Stimulated activated CD4-positive, alpha-beta T cell treated with anti-CD3 and anti-CD28 coated beads, Interleukin-1b, Interleukin-23, amount 100 ng/mL, for 48 hours (primary cell): ENCODE measurements at regions not wholly inside any gene's neighbourhood (a gene's known extent, or its start where the extent isn't known, plus 50 kb on each side); places are given as distances from the start of the nearest gene placed in this dataset.
"Not testable (repeated sequence)": the region's sequence is repeated elsewhere in the genome, so short reads cannot be mapped to it uniquely, and the experiment has no call there.

Source experiments
- DNase-seq: peaks from one replicate; pipeline ENCODE4 v3.0.0-alpha.2; 2020

GRCh38 chr2:103172821-103173220 is 411.0 kb downstream of the TMEM182 start:
- DNase-seq, result no peak

DNA sequence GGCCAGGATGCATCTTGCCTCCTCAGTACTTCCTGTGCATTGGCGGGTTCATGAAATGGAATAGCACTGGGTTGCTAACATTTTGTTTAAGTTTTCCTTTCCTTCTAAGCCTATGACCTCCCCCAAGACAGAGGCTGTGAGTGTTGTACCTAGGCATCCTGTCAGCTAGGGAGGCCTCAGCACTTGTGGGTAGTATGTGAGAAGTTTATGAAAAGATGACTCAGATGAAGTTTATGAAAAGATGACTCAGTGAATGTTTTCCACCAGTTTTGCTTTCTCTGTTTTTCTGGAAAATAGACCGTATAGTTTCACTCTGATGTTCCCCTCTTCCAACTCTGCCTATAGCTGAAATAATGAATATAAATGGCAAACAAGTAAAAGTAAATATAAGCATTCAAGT is 412.9 kb downstream of the TMEM182 start:
- no peak for DNase-seq

DNA sequence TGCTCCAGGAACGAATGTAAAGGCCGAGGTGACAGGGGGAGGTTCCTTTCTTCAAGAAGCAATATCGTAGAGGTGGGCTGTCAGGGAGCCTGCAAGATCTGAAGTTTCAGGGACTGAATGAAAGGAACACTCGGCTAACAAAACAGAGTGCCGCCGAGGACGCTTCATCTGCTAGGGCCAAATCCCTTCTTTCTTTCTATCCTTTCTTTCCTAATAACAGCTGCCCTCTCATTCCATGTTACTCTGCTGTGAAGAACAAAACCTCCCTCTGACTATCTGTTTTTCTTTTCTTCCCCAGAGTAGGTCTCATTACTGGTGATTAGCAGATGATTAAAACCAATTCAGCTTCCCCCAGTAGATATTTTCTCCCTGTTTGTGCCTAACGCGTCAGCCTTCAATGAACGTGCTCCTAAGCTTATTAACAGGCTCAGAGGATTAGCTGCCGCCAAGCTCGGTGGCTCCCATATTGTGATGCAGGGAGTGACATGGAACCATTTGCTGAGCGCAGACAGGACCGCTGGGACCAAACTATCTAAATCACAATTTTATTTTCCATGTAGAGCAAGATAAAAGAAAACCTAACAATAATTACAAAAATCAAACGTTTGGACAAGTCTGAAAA is 414.6 kb downstream of the TMEM182 start:
- no peak for DNase-seq

- no peak for DNase-seq
Observed at GRCh38 chr2:103179798-103180197, 418.0 kb downstream of the TMEM182 start.

GRCh38 chr2:103183061-103183460 is 421.2 kb downstream of the TMEM182 start:
- no peak for DNase-seq

GRCh38 chr2:103196802-103197201 is 435.0 kb downstream of the TMEM182 start:
- DNase-seq, result no peak

GRCh38 chr2:103200774-103201173 is 438.9 kb downstream of the TMEM182 start:
- not testable (repeated sequence) for DNase-seq

GRCh38 chr2:103208916-103209315 is 447.1 kb downstream of the TMEM182 start:
- DNase-seq, result no peak

- no peak for DNase-seq
Observed at GRCh38 chr2:103213028-103213542, 451.3 kb downstream of the TMEM182 start.

DNA sequence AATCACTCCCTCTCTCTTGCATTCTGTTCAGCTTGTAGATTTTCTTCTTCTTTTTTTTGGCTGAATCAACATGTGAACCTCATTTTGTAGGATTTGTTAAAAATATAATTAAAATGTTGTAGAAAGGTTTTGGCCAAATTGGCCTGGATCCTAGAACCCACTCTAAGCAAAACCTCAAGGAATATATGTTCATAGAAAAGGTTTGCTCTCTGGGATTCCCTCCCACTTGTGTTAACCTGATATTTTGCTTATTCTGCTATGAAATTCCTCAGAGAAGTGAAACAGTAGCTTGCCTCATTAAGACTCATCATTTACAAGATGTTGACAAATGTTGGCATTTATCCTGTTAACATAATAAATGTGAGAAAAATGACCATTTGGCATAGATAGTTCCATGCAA is 456.7 kb downstream of the TMEM182 start:
- DNase-seq, result no peak

DNA sequence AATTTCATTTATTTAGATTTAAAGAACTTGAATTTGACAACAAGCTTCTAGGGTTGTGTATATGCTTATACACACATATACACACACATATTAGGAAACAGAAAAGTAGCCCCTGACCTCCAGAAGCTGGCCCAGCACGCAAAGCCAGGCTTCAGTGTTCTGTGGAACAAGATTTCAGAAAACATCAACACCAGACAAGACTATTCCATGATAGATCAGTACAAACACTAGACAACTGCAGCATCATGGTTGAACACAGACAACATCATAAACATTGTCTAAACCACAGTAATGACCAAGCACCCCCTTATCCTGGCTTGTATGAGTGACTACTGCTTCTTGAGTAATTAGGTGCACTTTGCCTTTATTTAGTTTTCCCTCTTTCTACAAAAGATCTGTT is 457.6 kb downstream of the TMEM182 start:
- no peak for DNase-seq

DNA sequence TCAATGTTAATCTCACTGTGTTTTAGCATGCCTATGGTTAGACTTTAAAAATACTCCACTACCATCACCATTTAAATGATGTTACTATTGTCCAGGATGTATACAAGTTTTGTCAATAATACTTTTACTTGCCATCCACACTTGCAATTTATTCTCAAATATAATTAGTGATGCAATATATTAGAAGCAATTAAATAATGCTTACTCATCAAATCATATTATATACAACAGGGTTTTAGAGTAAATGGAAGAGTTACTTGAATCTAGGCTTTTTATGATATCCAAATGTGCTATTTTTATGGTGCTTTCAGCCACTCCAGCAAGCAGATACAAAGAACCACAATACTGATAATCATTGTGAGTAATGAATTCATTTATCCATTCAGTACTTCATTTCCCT is 461.1 kb downstream of the TMEM182 start:
- DNase-seq, result no peak

GRCh38 chr2:103230796-103231195 is 469.0 kb downstream of the TMEM182 start:
- no peak for DNase-seq

DNA sequence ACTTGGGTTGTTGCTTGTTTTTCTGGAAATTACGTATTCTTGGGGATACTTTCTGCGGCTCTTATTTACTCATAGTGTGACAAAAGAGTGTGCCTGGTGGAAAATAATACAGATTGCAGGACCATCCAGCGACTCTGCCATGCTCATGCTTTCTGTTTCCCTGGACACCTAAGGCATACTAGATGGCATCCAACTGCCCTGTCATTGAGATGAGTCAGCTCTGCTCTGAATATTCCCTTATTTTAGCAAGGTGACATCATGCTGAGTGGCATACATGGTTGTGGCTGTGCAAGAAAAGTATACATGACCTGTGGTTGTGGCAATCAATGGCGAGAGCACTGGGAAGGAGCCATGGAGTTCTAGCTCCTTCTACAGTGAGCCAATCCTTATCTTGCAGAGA is 471.0 kb downstream of the TMEM182 start:
- no peak for DNase-seq

DNA sequence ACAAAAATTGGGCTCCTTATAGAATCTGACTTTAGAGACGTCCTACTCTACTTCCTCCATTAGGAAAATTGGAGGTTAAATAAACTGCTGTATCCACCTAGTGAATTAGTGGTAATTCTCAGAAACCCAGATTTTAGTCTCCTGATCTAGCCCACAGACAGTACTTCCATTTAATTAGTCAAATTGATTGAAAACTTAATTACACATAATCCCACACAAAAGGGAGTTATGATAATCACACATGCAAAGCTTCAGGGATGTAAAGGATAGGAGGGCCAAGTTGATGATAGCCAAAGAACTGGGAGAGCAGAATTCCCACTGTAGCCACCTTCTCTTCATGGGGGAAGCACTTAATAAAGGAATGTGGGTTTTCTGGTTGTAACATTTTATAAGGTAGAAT is 471.9 kb downstream of the TMEM182 start:
- DNase-seq, result no peak

DNA sequence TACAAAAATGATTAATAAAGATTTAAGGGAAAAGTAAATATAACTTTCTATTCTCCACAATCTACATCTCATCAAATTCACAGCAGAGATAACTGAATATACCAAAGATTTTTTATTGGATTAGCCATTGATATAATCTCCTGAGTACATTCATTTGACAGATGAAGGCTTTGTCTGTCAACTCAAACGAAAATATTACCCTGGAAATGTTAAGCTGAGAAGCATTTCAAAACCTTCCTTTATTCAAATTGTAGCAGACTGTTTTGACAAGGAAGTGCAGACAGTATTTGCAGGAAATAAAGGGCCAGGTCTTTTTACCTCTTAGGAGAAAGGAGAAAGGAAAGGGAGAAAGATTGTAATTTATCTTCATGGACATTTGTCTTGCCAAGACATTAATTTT is 473.5 kb downstream of the TMEM182 start:
- no peak for DNase-seq

DNA sequence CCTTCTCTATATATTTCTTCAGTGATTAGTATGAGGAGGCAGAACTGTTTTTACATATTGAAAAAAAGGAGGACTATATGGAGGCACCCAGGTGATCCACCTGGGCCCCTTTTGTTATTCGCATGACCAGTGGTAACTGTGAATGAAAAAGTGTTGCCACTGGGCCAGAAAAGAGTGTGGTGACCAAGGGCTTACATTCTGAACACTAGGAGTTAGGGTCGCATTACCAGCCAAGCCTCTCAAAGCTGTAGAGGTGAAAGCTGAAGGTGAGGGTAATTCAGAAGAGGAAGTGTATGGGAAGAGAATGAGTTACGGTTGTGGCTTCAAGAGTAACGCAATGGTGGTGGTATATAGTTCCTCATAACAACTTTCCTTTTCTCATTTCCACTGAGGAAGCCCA is 487.6 kb downstream of the TMEM182 start:
- DNase-seq, result no peak

DNA sequence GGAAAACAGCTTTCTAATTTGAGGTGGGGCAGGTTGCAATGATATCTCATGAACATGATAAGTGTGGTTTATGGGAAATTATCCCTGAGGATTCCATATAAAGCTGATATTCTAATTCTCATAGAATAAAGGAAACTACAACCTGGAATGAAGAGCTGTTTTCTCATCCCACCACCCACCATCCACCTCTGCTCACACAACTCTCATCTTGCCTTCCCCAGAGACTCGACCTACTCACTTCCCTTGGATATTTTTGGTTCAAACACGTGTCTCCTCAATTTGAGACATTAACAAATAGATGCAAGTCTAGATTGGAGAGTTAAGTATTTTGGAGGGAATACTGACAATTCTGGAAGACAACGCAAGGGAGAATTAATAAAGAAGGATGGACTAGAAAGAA is 490.9 kb downstream of the TMEM182 start:
- no peak for DNase-seq

DNA sequence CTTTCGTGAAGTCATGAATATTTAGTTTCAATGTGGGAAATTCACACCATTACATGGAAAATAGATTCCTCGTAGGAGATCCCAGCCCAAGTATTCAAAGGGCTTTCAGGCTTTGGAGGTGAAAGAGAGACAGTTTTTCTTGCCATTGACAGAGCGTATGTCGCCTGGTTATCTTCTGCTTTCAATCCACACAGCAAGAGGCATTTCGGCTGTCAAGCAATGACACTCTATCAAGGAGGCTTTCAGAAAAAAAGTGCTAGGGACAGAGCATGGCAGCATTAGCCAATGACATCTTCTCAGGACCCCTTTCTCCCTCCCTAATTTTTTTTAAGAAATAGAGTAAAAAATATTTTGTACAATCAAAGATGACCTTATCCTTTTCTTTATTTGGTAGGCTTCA is 492.8 kb downstream of the TMEM182 start:
- no peak for DNase-seq

- DNase-seq, result no peak
Observed at GRCh38 chr2:103264058-103264768, 502.4 kb downstream of the TMEM182 start.

DNA sequence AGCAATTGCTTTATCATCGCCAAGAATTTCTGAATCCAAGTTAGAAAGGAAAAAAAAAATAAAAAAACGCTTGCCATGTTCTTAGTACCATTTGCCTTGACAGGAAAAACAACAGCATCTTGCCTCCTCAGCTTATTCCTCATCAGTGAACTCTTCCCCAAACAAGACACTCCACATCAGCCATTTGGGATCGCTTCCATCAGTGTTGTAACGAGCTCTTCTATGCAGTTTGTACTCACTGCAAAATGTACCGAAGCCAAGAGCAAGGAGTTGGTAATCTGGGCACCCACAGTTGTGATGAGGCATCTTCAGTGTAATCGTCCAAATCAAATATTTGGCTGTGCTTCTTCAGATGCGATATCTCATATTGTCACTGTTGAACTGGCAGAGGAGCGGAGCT is 503.7 kb downstream of the TMEM182 start:
- DNase-seq, result no peak

DNA sequence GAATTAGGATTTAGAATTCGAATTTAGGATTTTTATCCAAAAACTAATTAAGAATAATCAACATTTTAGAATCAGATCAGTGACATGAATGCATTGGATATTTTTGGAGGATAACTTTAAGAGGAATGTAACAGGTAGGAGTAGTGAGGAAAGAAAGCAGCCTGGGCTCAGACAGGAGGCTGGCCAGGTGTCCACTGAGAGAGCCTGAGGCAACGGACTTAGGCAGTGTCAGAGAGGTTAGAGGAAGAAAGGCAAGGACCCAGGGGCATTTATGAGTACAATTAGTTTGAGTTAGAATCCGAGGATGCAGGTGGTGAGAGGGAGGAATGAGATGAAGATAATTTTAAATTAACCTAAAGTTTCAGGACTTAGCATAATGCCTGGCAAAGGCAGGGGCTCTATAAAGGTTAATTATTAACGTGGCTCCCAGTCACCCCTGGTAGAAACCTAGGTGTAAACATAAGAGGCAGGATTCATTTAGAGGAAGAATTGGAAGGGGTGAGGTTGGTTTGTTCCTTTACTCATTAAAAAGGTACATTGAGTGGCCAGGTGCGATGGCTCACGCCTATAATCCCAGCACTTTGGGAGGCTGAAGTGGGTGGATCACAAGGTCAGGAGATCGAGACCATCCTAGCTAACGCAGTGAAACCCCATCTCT is 507.1 kb downstream of the TMEM182 start:
- DNase-seq, result no peak

DNA sequence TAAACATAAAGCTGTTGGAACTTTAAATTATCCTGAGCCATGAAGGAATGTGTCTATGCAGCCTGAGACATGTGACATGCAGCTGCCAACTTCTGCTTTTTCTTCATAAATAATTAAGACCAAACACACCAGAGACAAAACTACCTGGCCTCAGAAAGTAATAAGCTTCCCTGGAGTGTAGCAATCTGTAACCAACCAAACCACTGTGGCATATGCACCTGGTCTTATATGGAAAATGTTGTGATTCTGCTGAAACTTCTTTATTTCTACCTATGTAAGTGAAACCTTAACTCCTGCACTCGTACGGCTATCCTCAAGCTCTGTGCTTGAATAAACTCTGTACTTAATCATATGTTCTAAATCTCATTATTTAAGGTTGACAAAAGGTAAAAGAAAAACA is 515.0 kb downstream of the TMEM182 start:
- no peak for DNase-seq

DNA sequence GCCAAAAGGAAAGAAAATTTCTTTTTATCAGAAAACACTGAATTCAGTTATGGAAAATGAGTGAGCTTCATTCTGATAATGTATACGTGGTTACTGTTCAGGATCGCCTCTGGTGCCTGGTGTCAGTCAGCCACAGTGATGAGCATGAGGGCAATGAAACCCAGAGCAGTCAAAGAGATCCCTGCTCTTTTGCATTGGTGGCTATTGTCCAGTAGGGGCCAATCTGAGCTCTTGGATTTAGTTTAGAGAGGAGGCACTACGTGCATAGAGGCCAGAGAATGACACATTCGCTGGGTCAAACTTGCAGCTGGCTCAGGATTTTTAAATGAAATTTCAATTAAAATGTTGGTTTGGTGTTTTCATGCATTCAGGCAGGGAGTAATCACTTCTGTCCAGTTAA is 522.9 kb downstream of the TMEM182 start:
- no peak for DNase-seq
